ENCODE measurements at regions not wholly inside any gene's neighbourhood (a gene's known extent, or its start where the extent isn't known, plus 50 kb on each side); places are given as distances from the start of the nearest gene placed in this dataset.

DNA sequence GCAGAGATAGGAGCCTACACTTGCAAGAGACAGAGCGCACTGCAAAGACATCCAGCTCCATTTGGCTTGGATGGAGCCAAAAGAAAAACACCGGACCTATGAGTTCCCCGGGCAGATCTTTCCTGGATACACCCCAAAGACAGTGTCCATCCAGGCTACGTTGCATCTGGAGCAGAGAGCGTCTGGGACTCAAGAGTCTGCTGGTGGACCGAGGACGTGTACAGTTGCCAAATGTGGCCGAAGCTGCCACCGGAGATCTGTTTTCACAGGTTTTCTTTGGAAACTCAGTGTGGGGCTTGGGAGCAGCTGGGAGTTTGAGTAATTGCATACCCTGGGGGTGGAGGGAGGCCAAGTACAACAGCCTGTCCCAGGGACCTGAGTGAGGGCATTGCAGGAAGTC is 192.3 kb upstream of the OSR1 start:
- POLR2A ChIA-PET: no interaction called here
- intact Hi-C loops (cut with micrococcal nuclease; ENCODE audit: unreplicated experiment) (no loop called here), in situ Hi-C loops (cut with HindIII; ENCODE audit: extremely low pct_ligation_motif_present, low pct_unique_long_range_greater_than_20kb) (no loop called here)
- Histone ChIP-seq H3K4me2 (ENCODE audit: low read depth, low read length) (no peak overlapping the region), H3K36me3 (replicated peaks in 1 of 2; ENCODE audit: control insufficient read depth in 1 of 2, insufficient read depth in 2 of 2, low read length in 2 of 2) (no peaks in the 10 kb centered on the region), H3K9me3 (ENCODE audit: low read length) (no peaks in the 10 kb centered on the region), H3K4me3 (replicated peaks in 1 of 3; ENCODE audit: insufficient read depth in 1 of 3, low read depth in 2 of 3, low read length in 3 of 3) (no peak overlapping the region), H3K27me3 (ENCODE audit: control insufficient read depth in 1 of 2, insufficient read depth in 2 of 2, low read length in 2 of 2) (no peaks in the 10 kb centered on the region), H3K27ac (ENCODE audit: extremely low read length, insufficient read depth, low read length) (no peak overlapping the region), H4K20me1 (ENCODE audit: insufficient read depth, low read length) (no peaks in the 10 kb centered on the region), H3K9ac (ENCODE audit: insufficient read depth, low read depth, low read length) (no peak overlapping the region), H3K79me2 (ENCODE audit: insufficient read depth, low read length) (no peaks in the 10 kb centered on the region), H3K4me1 (ENCODE audit: insufficient read depth, low read length) (no peaks in the 10 kb centered on the region), H2AFZ (ENCODE audit: low read length) (no peak overlapping the region)
- 76% methylated on average over 8 of the region's 9 CpGs for WGBS (ENCODE audit: low lambda C conversion rate)
- no peak for TF ChIP-seq U2AF2 (IDR thresholded peaks at IDR 0.05; ENCODE audit: low read depth, low read length)
- no peak for TF ChIP-seq MED1 (CRISPR knock-in tag; IDR thresholded peaks at IDR 0.05)
- no peak for TF ChIP-seq TARDBP (CRISPR knock-in tag; IDR thresholded peaks at IDR 0.05)
- no peak for TF ChIP-seq SMARCE1 (IDR thresholded peaks at IDR 0.05; ENCODE audit: borderline replicate concordance)
- no peak for TF ChIP-seq KLF15 (CRISPR knock-in tag; IDR thresholded peaks at IDR 0.05; ENCODE audit: borderline replicate concordance)
- TF ChIP-seq TBX2 (CRISPR knock-in tag; IDR thresholded peaks at IDR 0.05; ENCODE audit: borderline replicate concordance): no peak
- TF ChIP-seq EED (CRISPR knock-in tag; IDR thresholded peaks at IDR 0.05): no peak
- TF ChIP-seq PRDM10 (CRISPR knock-in tag; IDR thresholded peaks at IDR 0.05; ENCODE audit: low read depth): no peak
- TF ChIP-seq, protein P1, sequence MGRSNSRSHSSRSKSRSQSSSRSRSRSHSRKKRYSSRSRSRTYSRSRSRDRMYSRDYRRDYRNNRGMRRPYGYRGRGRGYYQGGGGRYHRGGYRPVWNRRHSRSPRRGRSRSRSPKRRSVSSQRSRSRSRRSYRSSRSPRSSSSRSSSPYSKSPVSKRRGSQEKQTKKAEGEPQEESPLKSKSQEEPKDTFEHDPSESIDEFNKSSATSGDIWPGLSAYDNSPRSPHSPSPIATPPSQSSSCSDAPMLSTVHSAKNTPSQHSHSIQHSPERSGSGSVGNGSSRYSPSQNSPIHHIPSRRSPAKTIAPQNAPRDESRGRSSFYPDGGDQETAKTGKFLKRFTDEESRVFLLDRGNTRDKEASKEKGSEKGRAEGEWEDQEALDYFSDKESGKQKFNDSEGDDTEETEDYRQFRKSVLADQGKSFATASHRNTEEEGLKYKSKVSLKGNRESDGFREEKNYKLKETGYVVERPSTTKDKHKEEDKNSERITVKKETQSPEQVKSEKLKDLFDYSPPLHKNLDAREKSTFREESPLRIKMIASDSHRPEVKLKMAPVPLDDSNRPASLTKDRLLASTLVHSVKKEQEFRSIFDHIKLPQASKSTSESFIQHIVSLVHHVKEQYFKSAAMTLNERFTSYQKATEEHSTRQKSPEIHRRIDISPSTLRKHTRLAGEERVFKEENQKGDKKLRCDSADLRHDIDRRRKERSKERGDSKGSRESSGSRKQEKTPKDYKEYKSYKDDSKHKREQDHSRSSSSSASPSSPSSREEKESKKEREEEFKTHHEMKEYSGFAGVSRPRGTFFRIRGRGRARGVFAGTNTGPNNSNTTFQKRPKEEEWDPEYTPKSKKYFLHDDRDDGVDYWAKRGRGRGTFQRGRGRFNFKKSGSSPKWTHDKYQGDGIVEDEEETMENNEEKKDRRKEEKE (IDR thresholded peaks at IDR 0.05): no peak
- TF ChIP-seq ZNF709 (CRISPR knock-in tag; IDR thresholded peaks at IDR 0.05): no peak
- no peak for DNase-seq (ENCODE audit: low spot score)
- no peak for FAIRE-seq
- ATAC-seq: no peak
- BruUV-seq (replicated peaks): no TSS peak
- CTCF ChIA-PET (ENCODE audit: low intra/inter-chr PET ratio, low total read pairs): no interaction called here

Measured in HepG2 (cell line).